A673 (cell line): ENCODE measurements at regions not wholly inside any gene's neighbourhood (a gene's known extent, or its start where the extent isn't known, plus 50 kb on each side); places are given as distances from the start of the nearest gene placed in this dataset.

Experiments used
- EZH2 ChIP-seq: fragments of 200-600 bp; sonication (generic); IDR thresholded peaks from 2 replicates; pipeline ENCODE4 v1.6.1; 2017; ENCODE audit warnings: borderline replicate concordance, low read depth, mild to moderate bottlenecking, mixed read lengths, antibody characterized with exemption, low read length; ENCODE audit not compliant: poor library complexity, severe bottlenecking
- TF ChIP-seq, protein P1 (sequence below): fragments of 300-800, 200-600 bp; sonication (generic); conservative IDR thresholded peaks from 2 replicates; pipeline ENCODE4 v1.5.1; 2017; ENCODE audit warnings: low read depth, mild to moderate bottlenecking, antibody characterized with exemption, low read length, moderate library complexity, mixed read lengths

DNA sequence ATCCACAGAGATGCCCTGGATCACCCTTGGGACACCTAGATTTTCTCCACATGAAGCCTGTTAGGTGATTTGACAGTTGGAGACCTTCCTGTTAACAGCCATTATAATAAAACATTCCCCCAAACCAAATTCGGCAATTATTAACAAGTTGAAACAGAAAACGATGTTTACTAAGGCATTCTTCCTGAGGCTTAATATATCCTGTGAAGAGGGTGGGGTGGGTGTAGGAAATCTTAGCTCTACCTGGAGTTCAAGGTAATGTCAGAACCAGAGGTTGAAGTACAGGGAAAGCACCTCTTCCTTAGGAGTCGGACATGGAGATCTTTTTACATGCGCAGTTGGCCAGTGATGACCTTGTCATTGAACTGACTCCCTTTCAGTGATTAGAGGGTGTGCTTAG is 143.0 kb downstream of the FGF9 start:
- TF ChIP-seq, protein P1, sequence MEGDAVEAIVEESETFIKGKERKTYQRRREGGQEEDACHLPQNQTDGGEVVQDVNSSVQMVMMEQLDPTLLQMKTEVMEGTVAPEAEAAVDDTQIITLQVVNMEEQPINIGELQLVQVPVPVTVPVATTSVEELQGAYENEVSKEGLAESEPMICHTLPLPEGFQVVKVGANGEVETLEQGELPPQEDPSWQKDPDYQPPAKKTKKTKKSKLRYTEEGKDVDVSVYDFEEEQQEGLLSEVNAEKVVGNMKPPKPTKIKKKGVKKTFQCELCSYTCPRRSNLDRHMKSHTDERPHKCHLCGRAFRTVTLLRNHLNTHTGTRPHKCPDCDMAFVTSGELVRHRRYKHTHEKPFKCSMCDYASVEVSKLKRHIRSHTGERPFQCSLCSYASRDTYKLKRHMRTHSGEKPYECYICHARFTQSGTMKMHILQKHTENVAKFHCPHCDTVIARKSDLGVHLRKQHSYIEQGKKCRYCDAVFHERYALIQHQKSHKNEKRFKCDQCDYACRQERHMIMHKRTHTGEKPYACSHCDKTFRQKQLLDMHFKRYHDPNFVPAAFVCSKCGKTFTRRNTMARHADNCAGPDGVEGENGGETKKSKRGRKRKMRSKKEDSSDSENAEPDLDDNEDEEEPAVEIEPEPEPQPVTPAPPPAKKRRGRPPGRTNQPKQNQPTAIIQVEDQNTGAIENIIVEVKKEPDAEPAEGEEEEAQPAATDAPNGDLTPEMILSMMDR, result no peak
- no peak for TF ChIP-seq EZH2
